ENCODE measurements at regions not wholly inside any gene's neighbourhood (a gene's known extent, or its start where the extent isn't known, plus 50 kb on each side); places are given as distances from the start of the nearest gene placed in this dataset.

- Histone ChIP-seq H3K79me2 (ENCODE audit: low read depth) (no peaks in the 10 kb centered on the region), H4K20me1 (ENCODE audit: insufficient read depth) (no peaks in the 10 kb centered on the region), H3K9me2 (ENCODE audit: insufficient read depth) (no peaks in the 10 kb centered on the region), H3K27ac (peak overlapping the region; percentile 87), H3F3A (ENCODE audit: insufficient read depth, low read depth) (peaks cover 38% of the 10 kb centered on the region), H3K4me3 (0 out of 2 replicates have a peak overlapping the region, but pooled peaks have one; percentile 15), H3K27me3 (ENCODE audit: insufficient read depth, low read depth) (no peaks in the 10 kb centered on the region), H3K4me2 (peak overlapping the region; percentile 69), H3K36me3 (ENCODE audit: low read depth) (no peaks in the 10 kb centered on the region), H3K9me3 (ENCODE audit: insufficient read depth, low read depth) (no peaks in the 10 kb centered on the region; the same call in 1 of the 2 replicates), H2AFZ (no peak overlapping the region), H3K4me1 (replicated peaks; ENCODE audit: insufficient read depth) (peaks cover 51% of the 10 kb centered on the region)
- BruUV-seq (replicated peaks): no TSS peak
- ChIA-PET CTCF (no interaction called here), POLR2A (ENCODE audit: unreplicated experiment) (no interaction called here)
- intact Hi-C loops (cut with micrococcal nuclease; ENCODE audit: unreplicated experiment): no loop called here
- peak in 1 of 2 experiments; percentile 82 for DNase-seq
- TF ChIP-seq EZH2 (IDR thresholded peaks at IDR 0.05; ENCODE audit: low read depth): no peak
- no peak for TF ChIP-seq CTCF (conservative IDR thresholded peaks at IDR 0.05)
Measured at GRCh38 chr5:36442796-36443195, 141.1 kb upstream of the RANBP3L start.

- H3K27me3 ChIP-seq (ENCODE audit: insufficient read depth, low read depth): no peaks in the 10 kb centered on the region
- H3K79me2 ChIP-seq (ENCODE audit: low read depth): no peaks in the 10 kb centered on the region
- no peaks in the 10 kb centered on the region for H3K9me2 ChIP-seq (ENCODE audit: insufficient read depth)
- BruUV-seq (replicated peaks): no TSS peak
- peak overlapping the region; percentile 69 for H3K4me2 ChIP-seq
- H3K4me1 ChIP-seq (replicated peaks; ENCODE audit: insufficient read depth): peaks cover 62% of the 10 kb centered on the region
- intact Hi-C loops (cut with micrococcal nuclease; ENCODE audit: unreplicated experiment): no loop called here
- DNase-seq: no peak
- no peaks in the 10 kb centered on the region for H4K20me1 ChIP-seq (ENCODE audit: insufficient read depth)
- ChIA-PET CTCF (no interaction called here), POLR2A (ENCODE audit: unreplicated experiment) (no interaction called here)
- H3K9me3 ChIP-seq (ENCODE audit: insufficient read depth, low read depth): no peaks in the 10 kb centered on the region; the same call in 1 of the 2 replicates
- no peak overlapping the region for H2AFZ ChIP-seq
- no peaks in the 10 kb centered on the region for H3K36me3 ChIP-seq (ENCODE audit: low read depth)
- H3F3A ChIP-seq (ENCODE audit: insufficient read depth, low read depth): peaks cover 44% of the 10 kb centered on the region
- H3K4me3 ChIP-seq: no peak overlapping the region
- peak overlapping the region; percentile 87 for H3K27ac ChIP-seq
- TF ChIP-seq CTCF (conservative IDR thresholded peaks at IDR 0.05): no peak
- no peak for TF ChIP-seq EZH2 (IDR thresholded peaks at IDR 0.05; ENCODE audit: low read depth)
Measured at GRCh38 chr5:36443941-36444340, 142.2 kb upstream of the RANBP3L start.

- Histone ChIP-seq H3K4me3 (no peak overlapping the region), H3K4me1 (replicated peaks; ENCODE audit: insufficient read depth) (peaks cover 66% of the 10 kb centered on the region), H3K4me2 (peak overlapping the region; percentile 69), H3F3A (ENCODE audit: insufficient read depth, low read depth) (peaks cover 45% of the 10 kb centered on the region), H2AFZ (0 out of 2 replicates have a peak overlapping the region, but pooled peaks have one; percentile 8), H3K27ac (no peak overlapping the region), H3K79me2 (ENCODE audit: low read depth) (no peaks in the 10 kb centered on the region), H3K9me2 (ENCODE audit: insufficient read depth) (no peaks in the 10 kb centered on the region), H4K20me1 (ENCODE audit: insufficient read depth) (no peaks in the 10 kb centered on the region), H3K27me3 (ENCODE audit: insufficient read depth, low read depth) (no peaks in the 10 kb centered on the region), H3K36me3 (ENCODE audit: low read depth) (no peaks in the 10 kb centered on the region), H3K9me3 (ENCODE audit: insufficient read depth, low read depth) (no peaks in the 10 kb centered on the region; the same call in 1 of the 2 replicates)
- peak in 1 of 2 experiments; percentile 55 for DNase-seq
- intact Hi-C loops (cut with micrococcal nuclease; ENCODE audit: unreplicated experiment): no loop called here
- BruUV-seq (replicated peaks): no TSS peak
- TF ChIP-seq EZH2 (IDR thresholded peaks at IDR 0.05; ENCODE audit: low read depth) (no peak), CTCF (conservative IDR thresholded peaks at IDR 0.05) (no peak)
- ChIA-PET CTCF (no interaction called here), POLR2A (ENCODE audit: unreplicated experiment) (no interaction called here)
Measured at GRCh38 chr5:36444582-36445418, 143.1 kb upstream of the RANBP3L start.
